ENCODE measurements at regions not wholly inside any gene's neighbourhood (a gene's known extent, or its start where the extent isn't known, plus 50 kb on each side); places are given as distances from the start of the nearest gene placed in this dataset.

- no peak overlapping the region for H3K4me3 ChIP-seq
- H2AFZ ChIP-seq: no peak overlapping the region
- peaks cover 11% of the 10 kb centered on the region for H3K79me2 ChIP-seq
- no peaks in the 10 kb centered on the region for H4K20me1 ChIP-seq (ENCODE audit: insufficient read depth, poor library complexity, severe bottlenecking)
- TF ChIP-seq EZH2phosphoT487 (IDR thresholded peaks at IDR 0.05; ENCODE audit: low read depth, severe bottlenecking, unreplicated experiment): no peak
- H3K27me3 ChIP-seq: no peaks in the 10 kb centered on the region
- no peak for DNase-seq (ENCODE audit: low spot score)
- H3K9me3 ChIP-seq (ENCODE audit: low read depth): no peaks in the 10 kb centered on the region
- H3K4me2 ChIP-seq: no peak overlapping the region
- H3K27ac ChIP-seq: no peak overlapping the region
- no peaks in the 10 kb centered on the region for H3K9me2 ChIP-seq (replicated peaks; ENCODE audit: insufficient read depth)
- H3K4me1 ChIP-seq (ENCODE audit: insufficient read depth): no peaks in the 10 kb centered on the region
- no peaks in the 10 kb centered on the region for H3K36me3 ChIP-seq (replicated peaks; ENCODE audit: insufficient read depth, low read depth)
Observed at GRCh38 chr4:30818541-30818940, 98.4 kb downstream of the PCDH7 start.

GRCh38 chr4:30821275-30821674 is 101.1 kb downstream of the PCDH7 start:
- H3K27ac ChIP-seq: no peak overlapping the region
- whole genome bisulfite sequencing (ENCODE audit: low lambda C conversion rate, missing lambda C conversion rate): 95% methylated on average over 4 of the region's 4 CpGs

GRCh38 chr4:30821859-30822612 is 101.9 kb downstream of the PCDH7 start:
- Histone ChIP-seq H3K36me3 (replicated peaks; ENCODE audit: insufficient read depth, low read depth) (no peaks in the 10 kb centered on the region), H3K4me2 (peak overlapping the region; percentile 21), H3K4me3 (no peak overlapping the region), H4K20me1 (ENCODE audit: insufficient read depth, poor library complexity, severe bottlenecking) (no peaks in the 10 kb centered on the region), H3K79me2 (peaks cover 11% of the 10 kb centered on the region), H3K9me3 (ENCODE audit: low read depth) (no peaks in the 10 kb centered on the region), H3K9me2 (replicated peaks; ENCODE audit: insufficient read depth) (no peaks in the 10 kb centered on the region), H2AFZ (no peak overlapping the region), H3K27me3 (no peaks in the 10 kb centered on the region), H3K4me1 (ENCODE audit: insufficient read depth) (no peaks in the 10 kb centered on the region), H3K27ac (no peak overlapping the region)
- DNase-seq (ENCODE audit: low spot score): no peak
- TF ChIP-seq EZH2phosphoT487 (IDR thresholded peaks at IDR 0.05; ENCODE audit: low read depth, severe bottlenecking, unreplicated experiment) (no peak), CTCF (IDR thresholded peaks at IDR 0.05; ENCODE audit: poor library complexity) (no peak), EZH2 (IDR thresholded peaks at IDR 0.05; ENCODE audit: borderline replicate concordance) (no peak)
- 57% methylated on average over 12 of the region's 12 CpGs for WGBS (ENCODE audit: low lambda C conversion rate, missing lambda C conversion rate)

More at GRCh38 chr4:30821275-30821674, 101.1 kb downstream of the PCDH7 start:
- no peaks in the 10 kb centered on the region for H3K4me1 ChIP-seq (ENCODE audit: insufficient read depth)
- no peak overlapping the region for H3K4me2 ChIP-seq
- no peak overlapping the region for H2AFZ ChIP-seq
- peaks cover 11% of the 10 kb centered on the region for H3K79me2 ChIP-seq
- TF ChIP-seq CTCF (IDR thresholded peaks at IDR 0.05; ENCODE audit: poor library complexity) (no peak), EZH2phosphoT487 (IDR thresholded peaks at IDR 0.05; ENCODE audit: low read depth, severe bottlenecking, unreplicated experiment) (no peak), EZH2 (IDR thresholded peaks at IDR 0.05; ENCODE audit: borderline replicate concordance) (no peak)
- no peaks in the 10 kb centered on the region for H3K9me3 ChIP-seq (ENCODE audit: low read depth)
- no peaks in the 10 kb centered on the region for H3K9me2 ChIP-seq (replicated peaks; ENCODE audit: insufficient read depth)
- H3K36me3 ChIP-seq (replicated peaks; ENCODE audit: insufficient read depth, low read depth): no peaks in the 10 kb centered on the region
- H3K27me3 ChIP-seq: no peaks in the 10 kb centered on the region
- DNase-seq (ENCODE audit: low spot score): no peak
- no peaks in the 10 kb centered on the region for H4K20me1 ChIP-seq (ENCODE audit: insufficient read depth, poor library complexity, severe bottlenecking)
- H3K4me3 ChIP-seq: no peak overlapping the region

GRCh38 chr4:30822911-30823551 is 102.9 kb downstream of the PCDH7 start:
- Histone ChIP-seq H3K4me1 (ENCODE audit: insufficient read depth) (no peaks in the 10 kb centered on the region), H3K27ac (no peak overlapping the region), H4K20me1 (ENCODE audit: insufficient read depth, poor library complexity, severe bottlenecking) (no peaks in the 10 kb centered on the region), H3K4me3 (no peak overlapping the region), H3K4me2 (peak overlapping the region; percentile 21), H3K9me2 (replicated peaks; ENCODE audit: insufficient read depth) (no peaks in the 10 kb centered on the region), H3K27me3 (no peaks in the 10 kb centered on the region), H3K9me3 (ENCODE audit: low read depth) (no peaks in the 10 kb centered on the region), H2AFZ (no peak overlapping the region), H3K79me2 (peaks cover 11% of the 10 kb centered on the region), H3K36me3 (replicated peaks; ENCODE audit: insufficient read depth, low read depth) (no peaks in the 10 kb centered on the region)
- DNase-seq (ENCODE audit: low spot score): no peak
- TF ChIP-seq EZH2 (IDR thresholded peaks at IDR 0.05; ENCODE audit: borderline replicate concordance) (no peak), CTCF (IDR thresholded peaks at IDR 0.05; ENCODE audit: poor library complexity) (no peak), EZH2phosphoT487 (IDR thresholded peaks at IDR 0.05; ENCODE audit: low read depth, severe bottlenecking, unreplicated experiment) (no peak)
- WGBS (ENCODE audit: low lambda C conversion rate, missing lambda C conversion rate): 67% methylated on average over 10 of the region's 10 CpGs
